ENCODE measurements at regions not wholly inside any gene's neighbourhood (a gene's known extent, or its start where the extent isn't known, plus 50 kb on each side); places are given as distances from the start of the nearest gene placed in this dataset.
"Not testable (repeated sequence)": the region's sequence is repeated elsewhere in the genome, so short reads cannot be mapped to it uniquely, and the experiment has no call there.

GRCh38 chr5:93682471-93683404 lies 58.7 kb downstream of the POU5F2 start:
- TF ChIP-seq, protein P1, sequence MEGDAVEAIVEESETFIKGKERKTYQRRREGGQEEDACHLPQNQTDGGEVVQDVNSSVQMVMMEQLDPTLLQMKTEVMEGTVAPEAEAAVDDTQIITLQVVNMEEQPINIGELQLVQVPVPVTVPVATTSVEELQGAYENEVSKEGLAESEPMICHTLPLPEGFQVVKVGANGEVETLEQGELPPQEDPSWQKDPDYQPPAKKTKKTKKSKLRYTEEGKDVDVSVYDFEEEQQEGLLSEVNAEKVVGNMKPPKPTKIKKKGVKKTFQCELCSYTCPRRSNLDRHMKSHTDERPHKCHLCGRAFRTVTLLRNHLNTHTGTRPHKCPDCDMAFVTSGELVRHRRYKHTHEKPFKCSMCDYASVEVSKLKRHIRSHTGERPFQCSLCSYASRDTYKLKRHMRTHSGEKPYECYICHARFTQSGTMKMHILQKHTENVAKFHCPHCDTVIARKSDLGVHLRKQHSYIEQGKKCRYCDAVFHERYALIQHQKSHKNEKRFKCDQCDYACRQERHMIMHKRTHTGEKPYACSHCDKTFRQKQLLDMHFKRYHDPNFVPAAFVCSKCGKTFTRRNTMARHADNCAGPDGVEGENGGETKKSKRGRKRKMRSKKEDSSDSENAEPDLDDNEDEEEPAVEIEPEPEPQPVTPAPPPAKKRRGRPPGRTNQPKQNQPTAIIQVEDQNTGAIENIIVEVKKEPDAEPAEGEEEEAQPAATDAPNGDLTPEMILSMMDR (IDR thresholded peaks at IDR 0.05; ENCODE audit: low read length) = not testable (repeated sequence)
- not testable (repeated sequence) for TF ChIP-seq EZH2phosphoT487 (IDR thresholded peaks at IDR 0.05; ENCODE audit: low read length); EZH2 (optimal IDR thresholded peaks at IDR 0.05; ENCODE audit: low read depth, low read length)
